Upper lobe of right lung (tissue), 1 donor: ENCODE measurements at regions not wholly inside any gene's neighbourhood (a gene's known extent, or its start where the extent isn't known, plus 50 kb on each side); places are given as distances from the start of the nearest gene placed in this dataset.

Experiments
- ATAC-seq: fragments of 200-7000 bp; cut with Tn5 transposase; one replicate; pipeline ENCODE4 v1.9.1; 2020; ENCODE audit warnings: mild to moderate bottlenecking, moderate library complexity
- DNase-seq: peaks from one replicate; pipeline ENCODE4 v3.0.0-alpha.2; 2020
- H3K27ac ChIP-seq: fragments of 200-600 bp; one replicate; pipeline ENCODE4 v1.8.0; 2022
- H3K27me3 ChIP-seq: fragments of 200-600 bp; one replicate; pipeline ENCODE4 v1.8.0; 2022; ENCODE audit warnings: mild to moderate bottlenecking
- H3K36me3 ChIP-seq: fragments of 200-600 bp; one replicate; pipeline ENCODE4 v1.8.0; 2022
- H3K4me1 ChIP-seq: fragments of 200-600 bp; one replicate; pipeline ENCODE4 v1.8.0; 2022
- H3K4me3 ChIP-seq: fragments of 200-600 bp; one replicate; pipeline ENCODE4 v1.8.0; 2022; ENCODE audit warnings: mild to moderate bottlenecking
- H3K9me3 ChIP-seq: fragments of 200-600 bp; one replicate; pipeline ENCODE4 v1.8.0; 2022
- CTCF ChIP-seq: fragments of 200-600 bp; IDR thresholded peaks from one replicate; pipeline ENCODE4 v1.8.0; 2022; ENCODE audit warnings: antibody characterized with exemption
- intact Hi-C: fragments of 100-400 bp; cut with DNase I; formaldehyde crosslinking; loops from one replicate; pipeline ENCODE4 v1.11.0; 2022
- donor health status: DM: no; HTN: yes; CAD: no; lungs with severe emphysema.

- H3K9me3 ChIP-seq: peaks cover 4% of the 10 kb centered on the region
- H3K36me3 ChIP-seq: no peaks in the 10 kb centered on the region
- intact Hi-C loops: no loop called here
- TF ChIP-seq CTCF: no peak
- DNase-seq (no peak), ATAC-seq (no peak)
- no peak overlapping the region for H3K27ac ChIP-seq
- H3K4me1 ChIP-seq: no peaks in the 10 kb centered on the region
- H3K27me3 ChIP-seq: no peaks in the 10 kb centered on the region
- H3K4me3 ChIP-seq: no peak overlapping the region
Observed at GRCh38 chr5:153014194-153014593, 476.3 kb upstream of the GRIA1 start.

- DNase-seq (no peak), ATAC-seq (no peak)
- H3K9me3 ChIP-seq: peaks cover 14% of the 10 kb centered on the region
- no peak overlapping the region for H3K27ac ChIP-seq
- no peaks in the 10 kb centered on the region for H3K27me3 ChIP-seq
- TF ChIP-seq CTCF: no peak
- intact Hi-C loops: no loop called here
- no peaks in the 10 kb centered on the region for H3K36me3 ChIP-seq
- H3K4me1 ChIP-seq: no peaks in the 10 kb centered on the region
- H3K4me3 ChIP-seq: no peak overlapping the region
Observed at GRCh38 chr5:153018121-153018520, 472.3 kb upstream of the GRIA1 start.

DNA sequence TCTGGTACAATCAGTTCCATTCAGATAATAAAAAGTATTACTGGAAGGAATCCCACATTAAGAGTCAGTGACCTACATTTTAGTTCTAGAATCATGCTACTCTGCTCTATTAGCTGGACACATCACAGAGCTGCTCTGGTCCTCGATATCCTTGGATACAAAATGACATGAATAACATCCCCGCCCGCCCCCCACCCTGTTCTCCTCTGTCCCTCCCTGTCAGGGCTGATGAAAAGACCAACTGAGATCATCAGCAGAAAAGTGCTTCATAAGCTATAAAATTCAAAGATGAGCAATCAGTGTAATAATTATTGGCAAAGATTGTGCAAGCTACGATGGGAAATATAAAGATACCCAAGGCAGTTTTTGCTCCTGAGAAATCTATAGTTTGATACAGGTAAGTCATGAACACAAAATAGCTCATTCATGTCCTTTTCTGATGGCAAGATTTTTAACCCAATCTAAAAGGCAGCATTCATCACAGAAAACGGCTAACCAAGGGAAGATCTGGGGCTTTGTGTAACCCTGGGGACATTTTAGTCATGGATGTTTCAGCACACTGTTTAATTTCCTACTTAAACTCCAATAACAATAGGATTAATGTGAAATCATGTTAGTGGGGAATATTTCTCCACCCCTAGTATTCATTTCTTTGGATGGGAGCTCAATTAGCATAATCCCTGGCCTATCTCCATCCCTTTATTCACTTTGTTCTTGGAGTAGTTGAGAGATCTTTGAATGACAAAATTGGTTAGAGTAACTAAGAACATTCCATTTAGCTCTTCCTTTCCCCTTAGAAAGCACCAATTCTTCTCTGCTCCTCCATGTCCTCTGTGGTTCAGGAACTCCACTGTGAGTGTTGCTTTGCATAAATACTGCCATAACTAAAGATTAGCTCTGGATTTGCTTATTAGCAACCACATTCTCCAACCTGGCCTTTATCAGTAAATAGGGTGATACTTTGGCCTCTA lies 459.4 kb upstream of the GRIA1 start:
- Histone ChIP-seq H3K4me1 (no peaks in the 10 kb centered on the region), H3K4me3 (no peak overlapping the region), H3K27ac (no peak overlapping the region), H3K27me3 (no peaks in the 10 kb centered on the region), H3K36me3 (no peaks in the 10 kb centered on the region), H3K9me3 (no peaks in the 10 kb centered on the region)
- intact Hi-C loops: no loop called here
- DNase-seq (no peak), ATAC-seq (no peak)
- no peak for TF ChIP-seq CTCF

- TF ChIP-seq CTCF: no peak
- Histone ChIP-seq H3K4me1 (no peaks in the 10 kb centered on the region), H3K27me3 (no peaks in the 10 kb centered on the region), H3K27ac (no peak overlapping the region), H3K4me3 (no peak overlapping the region), H3K9me3 (no peaks in the 10 kb centered on the region), H3K36me3 (no peaks in the 10 kb centered on the region)
- DNase-seq (no peak), ATAC-seq (no peak)
- intact Hi-C loops: no loop called here
Observed at GRCh38 chr5:153039501-153039900, 451.0 kb upstream of the GRIA1 start.

- Histone ChIP-seq H3K9me3 (no peaks in the 10 kb centered on the region), H3K36me3 (no peaks in the 10 kb centered on the region), H3K27me3 (no peaks in the 10 kb centered on the region), H3K4me3 (no peak overlapping the region), H3K4me1 (no peaks in the 10 kb centered on the region), H3K27ac (no peak overlapping the region)
- intact Hi-C loops: no loop called here
- DNase-seq (no peak), ATAC-seq (no peak)
- TF ChIP-seq CTCF: no peak
Observed at GRCh38 chr5:153043886-153044285, 446.6 kb upstream of the GRIA1 start.
